Neural progenitor cell (in vitro differentiated cells): ENCODE measurements at regions not wholly inside any gene's neighbourhood (a gene's known extent, or its start where the extent isn't known, plus 50 kb on each side); places are given as distances from the start of the nearest gene placed in this dataset.

ENCODE experiments used
- EZH2phosphoT487 ChIP-seq: fragments of 200-600 bp; sonication (generic); IDR thresholded peaks from 2 replicates; pipeline ENCODE4 v1.6.1; 2017; ENCODE audit warnings: antibody characterized with exemption
- TF ChIP-seq, protein P1 (sequence below): fragments of 200-600 bp; sonication (generic); IDR thresholded peaks from 2 replicates; pipeline ENCODE4 v1.5.1; 2017; ENCODE audit warnings: antibody characterized with exemption, mild to moderate bottlenecking

DNA sequence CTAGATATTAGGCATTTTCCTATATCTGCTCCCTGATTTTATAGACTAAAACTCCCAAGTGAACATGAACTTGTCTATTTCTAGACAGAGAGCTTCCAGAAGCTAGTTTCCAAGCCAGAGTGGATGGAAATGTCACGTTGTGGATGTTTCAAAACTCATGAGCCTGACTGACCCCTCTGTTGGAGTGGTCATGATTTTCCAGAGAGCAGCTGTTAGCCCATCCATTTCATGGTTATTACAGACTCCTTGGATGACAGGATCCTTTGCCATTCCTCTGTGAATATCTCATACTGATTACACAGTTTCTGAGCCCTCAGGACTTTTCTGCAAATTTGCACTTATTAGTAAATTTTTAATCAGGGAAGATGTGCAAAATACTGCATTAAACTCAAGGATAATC, 76.8 kb upstream of the ATF3 start:
- TF ChIP-seq, protein P1, sequence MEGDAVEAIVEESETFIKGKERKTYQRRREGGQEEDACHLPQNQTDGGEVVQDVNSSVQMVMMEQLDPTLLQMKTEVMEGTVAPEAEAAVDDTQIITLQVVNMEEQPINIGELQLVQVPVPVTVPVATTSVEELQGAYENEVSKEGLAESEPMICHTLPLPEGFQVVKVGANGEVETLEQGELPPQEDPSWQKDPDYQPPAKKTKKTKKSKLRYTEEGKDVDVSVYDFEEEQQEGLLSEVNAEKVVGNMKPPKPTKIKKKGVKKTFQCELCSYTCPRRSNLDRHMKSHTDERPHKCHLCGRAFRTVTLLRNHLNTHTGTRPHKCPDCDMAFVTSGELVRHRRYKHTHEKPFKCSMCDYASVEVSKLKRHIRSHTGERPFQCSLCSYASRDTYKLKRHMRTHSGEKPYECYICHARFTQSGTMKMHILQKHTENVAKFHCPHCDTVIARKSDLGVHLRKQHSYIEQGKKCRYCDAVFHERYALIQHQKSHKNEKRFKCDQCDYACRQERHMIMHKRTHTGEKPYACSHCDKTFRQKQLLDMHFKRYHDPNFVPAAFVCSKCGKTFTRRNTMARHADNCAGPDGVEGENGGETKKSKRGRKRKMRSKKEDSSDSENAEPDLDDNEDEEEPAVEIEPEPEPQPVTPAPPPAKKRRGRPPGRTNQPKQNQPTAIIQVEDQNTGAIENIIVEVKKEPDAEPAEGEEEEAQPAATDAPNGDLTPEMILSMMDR, result no peak
- TF ChIP-seq EZH2phosphoT487, result no peak
